ENCODE measurements at regions not wholly inside any gene's neighbourhood (a gene's known extent, or its start where the extent isn't known, plus 50 kb on each side); places are given as distances from the start of the nearest gene placed in this dataset.

DNA sequence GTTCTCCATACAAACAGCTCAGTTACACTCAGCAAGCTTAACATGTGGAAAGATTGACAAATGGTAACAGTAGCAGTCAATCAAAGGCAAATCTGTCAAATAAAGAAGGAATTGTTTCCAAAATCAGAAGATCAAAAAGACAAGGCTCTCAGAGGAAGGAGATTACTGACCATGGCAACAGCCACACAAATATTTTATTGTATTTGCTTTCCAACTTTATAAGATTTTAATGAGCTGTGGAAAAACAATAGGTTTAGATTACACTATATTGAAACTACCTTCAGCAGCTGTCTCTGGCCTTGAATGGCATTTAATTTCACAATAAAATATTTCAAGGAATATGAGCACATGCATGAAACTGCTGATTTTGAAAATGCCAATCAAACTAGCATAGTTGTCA is 1143.9 kb upstream of the GJE1 start:
- DNase-seq (ENCODE audit: low read depth, low spot score) = no peak

- no peak for DNase-seq (ENCODE audit: low read depth, low spot score)
Observed at GRCh38 chr6:140987364-140988155, 1145.2 kb upstream of the GJE1 start.

GRCh38 chr6:140985679-140986275 is 1146.9 kb upstream of the GJE1 start:
- no peak for DNase-seq (ENCODE audit: low read depth, low spot score)

DNA sequence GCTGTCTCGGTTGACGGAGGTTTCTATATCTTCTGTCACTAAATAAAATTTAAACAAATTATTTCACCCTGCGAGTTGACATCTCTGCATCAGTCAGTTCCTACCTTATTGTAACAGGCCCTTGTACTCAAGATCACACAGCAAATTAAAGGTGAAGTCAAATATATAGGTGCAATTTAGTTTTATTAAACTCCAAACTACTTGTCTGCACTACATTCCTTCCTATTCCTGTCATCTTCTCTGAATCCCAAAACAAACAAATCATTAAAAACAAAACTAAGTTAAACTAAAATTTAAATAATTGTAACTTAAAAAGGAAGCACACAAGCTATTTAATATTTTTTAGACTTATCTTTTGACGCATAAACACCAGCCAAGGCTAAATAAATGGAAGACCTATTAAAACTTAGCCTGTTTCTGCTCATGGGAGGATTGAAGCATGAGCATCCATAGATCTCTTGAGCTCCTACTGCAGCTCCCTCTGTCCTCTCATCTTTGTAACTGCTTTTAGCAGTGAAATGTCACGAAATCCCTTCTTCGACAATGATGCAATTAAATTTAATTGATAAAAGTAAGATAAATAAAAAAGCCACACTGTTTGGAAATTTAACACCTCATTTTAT is 1152.3 kb upstream of the GJE1 start:
- no peak for DNase-seq (ENCODE audit: low read depth, low spot score)

GRCh38 chr6:140979642-140980091 is 1153.1 kb upstream of the GJE1 start:
- DNase-seq (ENCODE audit: low read depth, low spot score) = no peak

- no peak for DNase-seq (ENCODE audit: low read depth, low spot score)
Observed at GRCh38 chr6:140977403-140977802, 1155.3 kb upstream of the GJE1 start.

- no peak for DNase-seq (ENCODE audit: low read depth, low spot score)
Observed at GRCh38 chr6:140976806-140977205, 1155.9 kb upstream of the GJE1 start.

DNA sequence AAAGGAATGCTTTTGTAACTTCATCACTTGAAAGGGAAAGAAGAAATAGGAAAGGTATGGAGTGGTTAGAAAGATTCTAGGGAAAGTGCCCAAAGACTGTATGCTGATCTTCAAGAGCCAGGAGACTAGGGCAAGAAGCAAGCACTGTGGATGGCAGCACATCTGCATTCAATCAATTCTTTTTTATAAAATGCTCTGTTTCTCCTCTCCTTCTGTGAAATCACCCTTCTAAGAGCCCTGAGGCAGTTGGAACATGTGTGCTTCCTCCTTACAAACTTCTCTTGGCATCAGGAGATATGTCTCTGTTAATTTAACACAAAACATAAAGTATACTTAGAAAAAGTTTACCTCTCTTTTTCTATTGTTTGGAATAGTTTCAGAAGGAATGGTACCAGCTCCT is 1162.2 kb upstream of the GJE1 start:
- no peak for DNase-seq (ENCODE audit: low read depth, low spot score)

GRCh38 chr6:140968062-140968461 is 1164.7 kb upstream of the GJE1 start:
- no peak for DNase-seq (ENCODE audit: low read depth, low spot score)

DNA sequence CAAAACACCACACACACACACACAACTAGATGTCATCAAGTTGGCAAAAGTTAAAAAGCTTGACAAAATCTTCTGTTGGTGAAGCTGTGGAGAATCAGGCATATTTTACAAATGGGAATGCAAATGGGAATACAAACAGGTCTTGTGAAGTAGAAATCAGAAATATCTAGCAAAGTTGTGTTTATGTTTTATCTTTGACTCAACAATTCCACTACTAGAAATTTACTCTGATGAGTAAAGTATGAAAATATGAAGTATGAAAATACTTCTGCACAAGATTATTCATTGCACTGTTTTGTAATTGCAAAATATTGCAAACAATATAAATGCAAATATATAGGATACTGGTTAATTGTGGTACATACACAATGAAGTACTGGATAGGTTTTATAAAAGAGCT is 1166.0 kb upstream of the GJE1 start:
- no peak for DNase-seq (ENCODE audit: low read depth, low spot score)

- DNase-seq (ENCODE audit: low read depth, low spot score) = no peak
Observed at GRCh38 chr6:140960566-140960965, 1172.2 kb upstream of the GJE1 start.

- DNase-seq (ENCODE audit: low read depth, low spot score) = no peak
Observed at GRCh38 chr6:140957386-140957785, 1175.3 kb upstream of the GJE1 start.

GRCh38 chr6:140956571-140957369 is 1176.0 kb upstream of the GJE1 start:
- no peak for DNase-seq (ENCODE audit: low read depth, low spot score)

GRCh38 chr6:140940251-140940925 is 1192.3 kb upstream of the GJE1 start:
- DNase-seq (ENCODE audit: low read depth, low spot score) = no peak

- no peak for DNase-seq (ENCODE audit: low read depth, low spot score)
Observed at GRCh38 chr6:140932909-140933308, 1199.8 kb upstream of the GJE1 start.

- DNase-seq (ENCODE audit: low read depth, low spot score) = no peak
Observed at GRCh38 chr6:140931581-140931980, 1201.1 kb upstream of the GJE1 start.

DNA sequence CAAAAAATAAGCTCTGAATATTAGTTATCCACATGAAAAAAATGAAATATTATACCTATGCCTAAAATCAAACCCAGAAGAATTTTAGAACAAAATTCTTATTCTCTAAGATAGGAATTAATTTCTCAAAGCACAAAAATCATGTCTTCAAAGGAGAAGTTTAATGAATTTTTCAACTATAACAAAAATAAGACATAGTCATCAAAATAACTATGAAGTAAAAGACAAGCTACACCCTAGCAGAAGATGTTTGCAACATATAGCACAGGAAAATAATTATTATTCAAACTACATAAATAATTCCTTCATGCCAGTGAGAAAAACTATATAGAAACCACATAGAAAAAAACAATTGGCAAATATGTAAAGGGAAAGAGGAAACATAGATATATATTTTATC is 1203.6 kb upstream of the GJE1 start:
- DNase-seq (ENCODE audit: low read depth, low spot score) = no peak

DNA sequence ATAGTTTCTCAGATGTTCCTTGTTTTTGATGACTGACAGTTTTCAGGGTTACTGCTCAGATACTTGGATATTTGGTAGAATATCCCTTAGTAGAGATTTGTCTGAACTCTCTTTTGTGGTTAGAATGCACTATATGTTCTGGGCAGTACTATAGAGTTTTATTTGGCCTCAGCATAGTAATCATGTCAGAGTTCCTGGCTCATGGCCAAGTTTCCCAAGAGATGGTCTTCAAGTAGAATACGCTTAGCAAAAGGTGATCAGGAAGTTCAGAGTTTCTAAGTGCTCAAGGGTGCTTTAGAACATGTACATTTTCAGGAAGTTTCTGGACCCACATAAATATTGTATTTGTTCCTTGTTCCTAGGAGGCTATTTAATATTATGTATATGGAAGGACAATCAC is 1209.7 kb upstream of the GJE1 start:
- DNase-seq (ENCODE audit: low read depth, low spot score) = no peak

- DNase-seq (ENCODE audit: low read depth, low spot score) = no peak
Observed at GRCh38 chr6:140921366-140922226, 1211.1 kb upstream of the GJE1 start.

GRCh38 chr6:140917911-140918310 is 1214.8 kb upstream of the GJE1 start:
- no peak for DNase-seq (ENCODE audit: low read depth, low spot score)

- no peak for DNase-seq (ENCODE audit: low read depth, low spot score)
Observed at GRCh38 chr6:140915551-140915950, 1217.2 kb upstream of the GJE1 start.
